Activated naive CD4-positive, alpha-beta T cell treated with anti-CD3 and anti-CD28 coated beads, Interleukin-2, amount 50 U/mL, for 24 hours (primary cell): ENCODE measurements at regions not wholly inside any gene's neighbourhood (a gene's known extent, or its start where the extent isn't known, plus 50 kb on each side); places are given as distances from the start of the nearest gene placed in this dataset.

Experiments used
- H3K27ac Mint-ChIP-seq: one replicate; pipeline ENCODE4 v1.8.0; 2021; ENCODE audit warnings: mild to moderate bottlenecking, mixed read lengths
- H3K27me3 Mint-ChIP-seq: one replicate; pipeline ENCODE4 v1.8.0; 2021; ENCODE audit warnings: mixed read lengths
- H3K36me3 Mint-ChIP-seq: one replicate; pipeline ENCODE4 v1.8.0; 2021; ENCODE audit warnings: mixed read lengths
- H3K4me1 Mint-ChIP-seq: one replicate; pipeline ENCODE4 v1.8.0; 2021; ENCODE audit warnings: mixed read lengths
- H3K4me3 Mint-ChIP-seq: one replicate; pipeline ENCODE4 v1.8.0; 2021; ENCODE audit warnings: mild to moderate bottlenecking, mixed read lengths
- H3K9me3 Mint-ChIP-seq: one replicate; pipeline ENCODE4 v1.8.0; 2021; ENCODE audit warnings: mixed read lengths

DNA sequence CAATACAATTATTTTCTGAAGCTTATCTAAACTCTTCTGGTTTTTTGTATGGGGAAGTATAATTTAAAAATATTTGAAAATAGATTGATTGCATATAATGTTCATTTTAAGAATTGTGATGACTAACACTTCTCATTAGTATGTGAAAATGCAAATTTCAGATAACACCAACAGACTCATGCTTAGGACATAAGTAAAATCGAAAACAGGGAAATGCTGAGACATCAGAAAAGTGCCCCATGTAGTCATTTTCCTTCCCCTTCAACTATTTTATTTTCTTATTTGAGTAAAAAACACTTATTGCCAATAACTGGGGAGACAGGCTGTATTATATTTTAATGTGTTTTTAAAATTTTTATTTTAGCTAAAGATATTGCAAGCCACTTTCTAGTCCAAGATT, 814.7 kb downstream of the GALC start:
- Mint-ChIP-seq H3K9me3 (no peaks in the 10 kb centered on the region), H3K4me3 (no peak overlapping the region), H3K4me1 (no peaks in the 10 kb centered on the region), H3K27me3 (peaks cover 2% of the 10 kb centered on the region), H3K27ac (no peak overlapping the region), H3K36me3 (no peaks in the 10 kb centered on the region)

DNA sequence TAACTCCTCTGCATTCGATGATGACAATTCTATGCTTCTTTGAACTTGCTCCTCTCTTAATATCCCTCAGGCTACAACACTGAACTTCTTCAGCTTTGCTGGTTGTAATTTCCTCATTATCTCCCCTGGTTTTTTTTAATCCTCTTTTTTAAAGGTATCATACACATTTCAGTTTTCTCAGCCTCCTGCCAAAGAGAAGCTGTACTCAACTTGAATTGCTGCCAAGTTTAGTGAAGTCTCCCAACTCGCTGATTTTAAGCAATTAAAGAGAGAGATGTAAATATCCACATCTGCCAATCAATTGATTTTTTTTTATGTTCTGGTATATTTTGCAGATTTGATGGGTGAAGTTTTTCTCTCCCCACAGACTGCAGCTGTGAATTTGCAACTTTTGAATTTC, 817.8 kb downstream of the GALC start:
- peaks cover 6% of the 10 kb centered on the region for H3K9me3 Mint-ChIP-seq
- no peak overlapping the region for H3K27ac Mint-ChIP-seq
- H3K27me3 Mint-ChIP-seq, result peaks cover 2% of the 10 kb centered on the region
- no peaks in the 10 kb centered on the region for H3K4me1 Mint-ChIP-seq
- no peaks in the 10 kb centered on the region for H3K36me3 Mint-ChIP-seq
- H3K4me3 Mint-ChIP-seq, result no peak overlapping the region

GRCh38 chr14:87171141-87171540, 821.8 kb downstream of the GALC start:
- Mint-ChIP-seq H3K27me3 (no peaks in the 10 kb centered on the region), H3K27ac (no peak overlapping the region), H3K4me1 (no peaks in the 10 kb centered on the region), H3K9me3 (peaks cover 11% of the 10 kb centered on the region), H3K4me3 (no peak overlapping the region), H3K36me3 (no peaks in the 10 kb centered on the region)

DNA sequence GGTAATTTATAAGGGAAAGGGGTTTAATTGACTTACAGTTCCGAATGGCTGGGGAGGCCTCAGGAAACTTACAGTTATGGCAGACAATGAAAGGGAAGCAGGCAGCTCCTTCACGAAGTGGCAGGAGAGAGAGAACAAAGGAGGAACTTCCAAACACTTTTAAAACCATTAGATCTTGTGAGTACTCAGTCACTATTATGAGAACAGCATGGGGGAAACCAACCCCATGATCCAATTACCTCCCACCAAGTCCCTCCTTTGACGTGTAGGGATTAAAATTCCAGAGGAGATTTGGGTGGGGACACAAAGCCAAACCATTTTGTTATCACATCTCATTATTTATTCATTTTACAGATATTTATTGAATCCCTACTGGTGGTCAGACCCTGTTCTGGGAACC, 822.8 kb downstream of the GALC start:
- no peak overlapping the region for H3K4me3 Mint-ChIP-seq
- peaks cover 11% of the 10 kb centered on the region for H3K9me3 Mint-ChIP-seq
- H3K27ac Mint-ChIP-seq, result no peak overlapping the region
- H3K4me1 Mint-ChIP-seq, result no peaks in the 10 kb centered on the region
- no peaks in the 10 kb centered on the region for H3K36me3 Mint-ChIP-seq
- no peaks in the 10 kb centered on the region for H3K27me3 Mint-ChIP-seq

GRCh38 chr14:87169362-87169761, 823.6 kb downstream of the GALC start:
- Mint-ChIP-seq H3K4me3 (no peak overlapping the region), H3K27me3 (no peaks in the 10 kb centered on the region), H3K4me1 (no peaks in the 10 kb centered on the region), H3K36me3 (no peaks in the 10 kb centered on the region), H3K27ac (no peak overlapping the region), H3K9me3 (peaks cover 11% of the 10 kb centered on the region)

DNA sequence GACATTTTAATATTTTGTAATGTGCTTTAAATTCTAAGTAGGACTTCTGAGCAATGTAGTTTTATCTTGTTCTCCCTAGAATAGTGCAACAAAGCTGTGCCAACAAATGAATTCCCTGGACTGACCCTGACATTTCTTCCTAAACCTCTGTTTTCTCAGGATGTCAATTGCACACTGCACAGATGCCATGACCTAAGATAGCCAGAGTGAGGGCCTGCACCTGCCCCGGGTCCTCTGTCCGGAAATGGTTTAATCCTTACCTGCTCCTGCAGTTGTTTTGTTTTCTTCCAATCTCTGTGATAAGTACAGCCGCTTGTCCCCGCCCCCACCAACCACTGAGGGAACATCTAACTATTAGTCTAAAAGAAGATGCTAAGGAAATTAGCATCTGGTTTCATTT, 831.5 kb downstream of the GALC start:
- Mint-ChIP-seq H3K36me3 (no peaks in the 10 kb centered on the region), H3K9me3 (peaks cover 5% of the 10 kb centered on the region), H3K27me3 (no peaks in the 10 kb centered on the region), H3K4me3 (no peak overlapping the region), H3K27ac (no peak overlapping the region), H3K4me1 (no peaks in the 10 kb centered on the region)

GRCh38 chr14:87160989-87161388, 832.0 kb downstream of the GALC start:
- no peak overlapping the region for H3K4me3 Mint-ChIP-seq
- no peaks in the 10 kb centered on the region for H3K36me3 Mint-ChIP-seq
- no peak overlapping the region for H3K27ac Mint-ChIP-seq
- no peaks in the 10 kb centered on the region for H3K4me1 Mint-ChIP-seq
- no peaks in the 10 kb centered on the region for H3K27me3 Mint-ChIP-seq
- peaks cover 5% of the 10 kb centered on the region for H3K9me3 Mint-ChIP-seq

- peaks cover 5% of the 10 kb centered on the region for H3K9me3 Mint-ChIP-seq
- H3K36me3 Mint-ChIP-seq, result no peaks in the 10 kb centered on the region
- no peaks in the 10 kb centered on the region for H3K4me1 Mint-ChIP-seq
- H3K4me3 Mint-ChIP-seq, result no peak overlapping the region
- H3K27me3 Mint-ChIP-seq, result no peaks in the 10 kb centered on the region
- no peak overlapping the region for H3K27ac Mint-ChIP-seq
These were observed 834.7 kb downstream of the GALC start for GRCh38 chr14:87158283-87158682.

DNA sequence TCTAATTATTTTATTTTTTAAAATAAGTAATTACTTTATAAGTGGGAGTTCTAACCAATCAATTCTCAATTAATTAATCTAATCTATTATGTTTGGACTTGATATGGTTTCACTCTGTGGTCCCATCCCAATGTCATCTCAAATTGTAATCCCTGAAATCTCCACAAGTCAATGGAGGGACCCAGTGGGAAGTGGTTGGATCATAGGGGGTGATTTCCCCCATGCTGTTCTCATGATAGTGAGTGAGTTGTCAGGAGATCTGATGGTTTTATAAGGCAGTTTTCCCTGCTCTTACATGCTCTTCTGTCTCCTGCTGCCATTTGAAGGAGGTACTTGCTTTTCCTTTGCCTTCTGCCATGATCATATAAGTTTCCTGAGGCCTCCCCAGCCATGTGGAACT, 836.1 kb downstream of the GALC start:
- Mint-ChIP-seq H3K27ac (no peak overlapping the region), H3K4me3 (no peak overlapping the region), H3K9me3 (peaks cover 5% of the 10 kb centered on the region), H3K36me3 (no peaks in the 10 kb centered on the region), H3K4me1 (no peaks in the 10 kb centered on the region), H3K27me3 (no peaks in the 10 kb centered on the region)

- H3K36me3 Mint-ChIP-seq, result no peaks in the 10 kb centered on the region
These were observed 837.0 kb downstream of the GALC start for GRCh38 chr14:87155856-87156488.

DNA sequence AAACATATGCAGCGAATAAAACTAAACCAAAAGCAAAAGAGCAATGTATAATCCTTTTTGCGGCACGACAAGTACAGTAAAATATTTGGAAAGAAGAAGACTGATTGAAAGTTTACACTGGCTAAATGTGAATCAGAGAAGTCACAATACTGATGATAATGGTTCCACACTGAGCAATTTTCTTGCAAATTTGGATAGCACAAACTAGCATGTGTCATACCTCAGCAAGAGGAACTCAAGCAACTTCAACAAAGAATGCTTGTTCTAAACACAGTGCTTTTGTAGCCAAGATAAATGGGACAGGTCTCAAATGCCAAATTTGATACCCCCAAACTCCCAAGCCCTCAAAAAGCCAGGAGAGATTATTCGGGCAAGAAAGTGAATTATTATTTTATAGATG, 839.1 kb downstream of the GALC start:
- no peaks in the 10 kb centered on the region for H3K4me1 Mint-ChIP-seq
- H3K9me3 Mint-ChIP-seq, result no peaks in the 10 kb centered on the region
- no peaks in the 10 kb centered on the region for H3K27me3 Mint-ChIP-seq
- H3K36me3 Mint-ChIP-seq, result no peaks in the 10 kb centered on the region
- no peak overlapping the region for H3K4me3 Mint-ChIP-seq
- no peak overlapping the region for H3K27ac Mint-ChIP-seq

More at GRCh38 chr14:87155856-87156488, 837.0 kb downstream of the GALC start:
- Mint-ChIP-seq H3K27me3 (no peaks in the 10 kb centered on the region), H3K4me1 (no peaks in the 10 kb centered on the region), H3K27ac (no peak overlapping the region), H3K4me3 (no peak overlapping the region), H3K9me3 (peaks cover 5% of the 10 kb centered on the region)

DNA sequence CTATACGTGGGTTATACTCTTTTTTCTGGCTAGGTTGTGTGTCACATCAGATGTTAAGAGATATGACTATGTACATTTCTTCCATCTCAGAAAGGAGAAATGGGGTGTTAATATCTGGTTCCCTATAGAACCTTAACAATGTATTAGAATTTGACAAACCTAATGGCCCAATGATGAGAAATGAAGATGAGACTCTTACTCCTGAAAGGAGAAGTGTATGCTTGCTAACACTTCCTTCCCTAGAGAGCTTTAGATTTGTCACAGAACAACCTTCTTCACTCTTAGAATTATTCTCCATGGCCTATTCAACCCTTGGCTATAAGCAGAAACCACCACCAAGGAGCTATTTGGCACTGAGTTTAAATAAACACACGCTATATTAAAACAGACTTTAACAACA, 839.6 kb downstream of the GALC start:
- Mint-ChIP-seq H3K9me3 (no peaks in the 10 kb centered on the region), H3K27ac (no peak overlapping the region), H3K4me3 (no peak overlapping the region), H3K4me1 (no peaks in the 10 kb centered on the region), H3K27me3 (no peaks in the 10 kb centered on the region), H3K36me3 (no peaks in the 10 kb centered on the region)

GRCh38 chr14:87152693-87153092, 840.3 kb downstream of the GALC start:
- no peak overlapping the region for H3K4me3 Mint-ChIP-seq
- no peaks in the 10 kb centered on the region for H3K27me3 Mint-ChIP-seq
- no peak overlapping the region for H3K27ac Mint-ChIP-seq
- no peaks in the 10 kb centered on the region for H3K36me3 Mint-ChIP-seq
- H3K4me1 Mint-ChIP-seq, result no peaks in the 10 kb centered on the region
- no peaks in the 10 kb centered on the region for H3K9me3 Mint-ChIP-seq

DNA sequence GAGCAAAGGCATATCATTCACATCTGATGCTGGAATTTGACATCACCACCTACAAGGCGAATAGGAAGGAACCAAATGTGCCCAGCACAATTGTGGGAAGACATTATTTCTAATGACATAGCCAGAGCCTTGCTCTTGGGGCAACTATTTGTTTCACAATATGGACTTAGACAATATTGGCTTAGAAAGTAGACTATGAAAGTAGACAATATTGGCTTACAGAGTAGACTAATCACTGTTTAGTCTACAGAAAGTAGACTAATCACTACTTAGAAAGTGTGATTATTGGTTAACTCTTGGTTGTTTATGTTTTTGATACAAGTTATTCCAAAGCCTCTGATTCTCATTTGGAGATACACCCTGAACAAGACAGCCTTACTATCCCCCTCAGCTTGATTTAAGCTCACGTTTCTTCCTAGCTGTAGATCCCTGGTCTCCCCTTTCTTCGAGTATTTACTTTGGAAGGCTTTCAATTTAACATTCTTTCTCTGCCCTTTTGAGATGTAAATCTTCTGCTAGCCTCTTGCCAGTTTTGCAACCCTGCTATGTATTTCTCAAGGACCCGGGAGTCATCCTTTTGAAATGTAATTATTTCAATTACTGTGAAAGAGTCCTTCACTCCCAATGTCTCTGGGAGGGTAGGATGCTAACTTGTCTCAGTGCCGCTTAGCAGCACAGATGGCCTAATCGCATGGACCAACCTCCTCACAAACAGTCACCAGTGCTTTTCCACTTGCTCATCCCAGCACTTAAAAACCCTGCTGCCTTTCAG, 843.2 kb downstream of the GALC start:
- no peaks in the 10 kb centered on the region for H3K4me1 Mint-ChIP-seq
- no peaks in the 10 kb centered on the region for H3K27me3 Mint-ChIP-seq
- H3K9me3 Mint-ChIP-seq, result peaks cover 4% of the 10 kb centered on the region
- H3K27ac Mint-ChIP-seq, result no peak overlapping the region
- H3K4me3 Mint-ChIP-seq, result no peak overlapping the region
- H3K36me3 Mint-ChIP-seq, result no peaks in the 10 kb centered on the region

DNA sequence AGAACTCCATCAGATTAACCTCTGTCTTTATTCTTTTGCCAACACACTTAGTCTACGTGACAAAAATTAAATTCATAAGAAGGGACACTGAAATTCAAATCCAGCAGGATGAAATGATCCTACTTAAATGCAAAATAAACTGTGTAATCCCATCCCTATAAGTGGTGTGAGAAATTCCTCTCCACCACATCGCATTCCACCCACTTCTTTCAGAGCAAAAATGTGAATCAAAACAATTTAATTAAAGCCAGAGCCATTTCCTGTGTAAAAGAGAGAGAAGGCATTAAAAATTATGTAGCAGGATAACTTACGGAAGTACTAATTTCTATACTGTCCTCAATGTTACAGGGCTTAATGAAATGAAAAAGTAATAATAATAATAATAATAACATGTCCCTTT, 844.3 kb downstream of the GALC start:
- Mint-ChIP-seq H3K36me3 (no peaks in the 10 kb centered on the region), H3K27me3 (no peaks in the 10 kb centered on the region), H3K4me3 (no peak overlapping the region), H3K27ac (no peak overlapping the region), H3K4me1 (no peaks in the 10 kb centered on the region), H3K9me3 (peaks cover 4% of the 10 kb centered on the region)

GRCh38 chr14:87142551-87143211, 850.3 kb downstream of the GALC start:
- H3K4me3 Mint-ChIP-seq, result no peak overlapping the region

More at GRCh38 chr14:87142551-87143211, 850.3 kb downstream of the GALC start:
- H3K9me3 Mint-ChIP-seq, result peaks cover 16% of the 10 kb centered on the region
- no peaks in the 10 kb centered on the region for H3K36me3 Mint-ChIP-seq
- H3K4me1 Mint-ChIP-seq, result no peaks in the 10 kb centered on the region
- H3K27me3 Mint-ChIP-seq, result no peaks in the 10 kb centered on the region
- no peak overlapping the region for H3K27ac Mint-ChIP-seq
